Cardiac fibroblast (primary cell): ENCODE measurements at regions not wholly inside any gene's neighbourhood (a gene's known extent, or its start where the extent isn't known, plus 50 kb on each side); places are given as distances from the start of the nearest gene placed in this dataset.

Experiments used
- DNase-seq, 2 donors: peaks; one replicate each; pipeline versions ENCODE4 v3.0.0 to v3.0.0-alpha.2; 2010; ENCODE audit warnings: low read depth in 2 of 2
- H3K4me3 ChIP-seq, 2 donors: replicated peaks in 1 of 2; 1 replicate in 1 of 2; 2 replicates in 1 of 2; pipeline ENCODE4 v1.5.1; 2011; ENCODE audit warnings: low read depth in 2 of 2, low read length in 2 of 2, mild to moderate bottlenecking in 2 of 2, moderate library complexity in 1 of 2
- CTCF ChIP-seq: IDR thresholded peaks from one replicate; pipeline ENCODE4 v1.5.1; 2011; ENCODE audit warnings: low read depth, mild to moderate bottlenecking, low read length, inconsistent platforms

GRCh38 chr13:29902632-29903305 lies 52.4 kb upstream of the UBL3 start:
- peak overlapping the region in 1 of 2 donors; percentile 15 for H3K4me3 ChIP-seq
- no peak for TF ChIP-seq CTCF
- DNase-seq: peak in 1 of 2 donors; percentile 11

- DNase-seq: peak; percentile 96
- H3K4me3 ChIP-seq: peak overlapping the region in 1 of 2 donors; percentile 15
- no peak for TF ChIP-seq CTCF
Observed at GRCh38 chr13:29901710-29902631, 51.6 kb upstream of the UBL3 start.
